GM23338 (cell line): ENCODE measurements at regions not wholly inside any gene's neighbourhood (a gene's known extent, or its start where the extent isn't known, plus 50 kb on each side); places are given as distances from the start of the nearest gene placed in this dataset.

ENCODE experiments used
- ATAC-seq: fragments of 200-7000 bp; cut with Tn5 transposase; 3 replicates; pipeline ENCODE4 v1.9.1; 2020
- DNase-seq: peaks from one replicate; pipeline ENCODE4 v3.0.0-alpha.2; 2015; ENCODE audit warnings: low spot score
- H2AFZ ChIP-seq: fragments of 200-600 bp; sonication (generic); 2 replicates; pipeline ENCODE4 v1.8.0; 2016; ENCODE audit warnings: antibody characterized with exemption, mild to moderate bottlenecking, moderate library complexity
- H3F3A ChIP-seq: fragments of 200-600 bp; sonication (generic); replicated peaks from 2 replicates; pipeline ENCODE4 v1.8.0; 2017; ENCODE audit warnings: antibody characterized with exemption, mixed run types, low read depth
- H3K27ac ChIP-seq: fragments of 200-600 bp; sonication (generic); 2 replicates; pipeline ENCODE4 v1.6.1; 2016; ENCODE audit warnings: low read depth
- H3K27me3 ChIP-seq: fragments of 200-600 bp; sonication (generic); 2 replicates; pipeline ENCODE4 v1.8.0; 2016; ENCODE audit warnings: mild to moderate bottlenecking, mixed run types, moderate library complexity; ENCODE audit not compliant: insufficient read depth
- H3K36me3 ChIP-seq: fragments of 200-600 bp; sonication (generic); 2 replicates; pipeline ENCODE4 v1.8.0; 2016; ENCODE audit warnings: mild to moderate bottlenecking; ENCODE audit not compliant: insufficient read depth
- H3K4me1 ChIP-seq: fragments of 200-600 bp; sonication (generic); 2 replicates; pipeline ENCODE4 v1.8.0; 2016; ENCODE audit warnings: mild to moderate bottlenecking, moderate library complexity; ENCODE audit not compliant: insufficient read depth
- H3K4me2 ChIP-seq: fragments of 200-600 bp; sonication (generic); 2 replicates; pipeline ENCODE4 v1.7.1; 2017; ENCODE audit warnings: mixed run types
- H3K4me3 ChIP-seq: fragments of 200-600 bp; sonication (generic); 2 replicates; pipeline ENCODE4 v1.6.1; 2016; ENCODE audit warnings: mixed run types
- H3K79me2 ChIP-seq: fragments of 200-600 bp; sonication (generic); replicated peaks from 2 replicates; pipeline ENCODE4 v1.8.0; 2017; ENCODE audit warnings: mild to moderate bottlenecking; ENCODE audit not compliant: insufficient read depth
- H3K9me2 ChIP-seq: fragments of 200-600 bp; sonication (generic); 2 replicates; pipeline ENCODE4 v1.8.0; 2017; ENCODE audit not compliant: insufficient read depth
- H4K20me1 ChIP-seq: fragments of 200-600 bp; sonication (generic); replicated peaks from 2 replicates; pipeline ENCODE4 v1.8.0; 2017; ENCODE audit warnings: mild to moderate bottlenecking; ENCODE audit not compliant: insufficient read depth
- H3K27ac Mint-ChIP-seq: 2 replicates; pipeline ENCODE4 v1.8.0; 2020; ENCODE audit warnings: inconsistent platforms, mild to moderate bottlenecking, moderate library complexity, mixed read lengths
- H3K27me3 Mint-ChIP-seq: 3 replicates; pipeline ENCODE4 v1.8.0; 2022; ENCODE audit warnings: low read depth, mild to moderate bottlenecking, moderate library complexity, mixed read lengths, inconsistent platforms; ENCODE audit not compliant: insufficient read depth, poor library complexity
- H3K36me3 Mint-ChIP-seq: 3 replicates; pipeline ENCODE4 v1.8.0; 2021; ENCODE audit warnings: low read depth, mild to moderate bottlenecking, inconsistent platforms, moderate library complexity, mixed read lengths
- H3K4me1 Mint-ChIP-seq: 3 replicates; pipeline ENCODE4 v1.8.0; 2020; ENCODE audit warnings: mild to moderate bottlenecking, inconsistent platforms, mixed read lengths
- H3K4me3 Mint-ChIP-seq: 3 replicates; pipeline ENCODE4 v1.8.0; 2021; ENCODE audit warnings: moderate library complexity, mild to moderate bottlenecking, inconsistent platforms, mixed read lengths
- H3K9me3 Mint-ChIP-seq: 3 replicates; pipeline ENCODE4 v1.8.0; 2020; ENCODE audit warnings: moderate library complexity, mild to moderate bottlenecking, inconsistent platforms, mixed read lengths
- CREB1 ChIP-seq: fragments of 250-450 bp; sonication (Bioruptor Pico); IDR thresholded peaks from 2 replicates; pipeline ENCODE4 v1.5.0; 2020; ENCODE audit warnings: low read depth, mild to moderate bottlenecking, moderate library complexity
- EZH2 ChIP-seq: fragments of 200-600 bp; sonication (generic); IDR thresholded peaks from one replicate; pipeline ENCODE4 v1.8.0; 2017; ENCODE audit warnings: antibody characterized with exemption, mild to moderate bottlenecking, low read depth; ENCODE audit not compliant: unreplicated experiment
- EZH2phosphoT487 ChIP-seq: fragments of 200-600 bp; sonication (generic); IDR thresholded peaks from one replicate; pipeline ENCODE4 v1.8.1; 2018; ENCODE audit warnings: antibody characterized with exemption; ENCODE audit not compliant: unreplicated experiment
- NANOG ChIP-seq: IDR thresholded peaks from 2 replicates; pipeline ENCODE4 v1.6.1; 2016; ENCODE audit warnings: antibody characterized with exemption, borderline replicate concordance
- POLR2AphosphoS5 ChIP-seq: IDR thresholded peaks from 2 replicates; pipeline ENCODE4 v1.6.1; 2016; ENCODE audit warnings: antibody characterized with exemption, low read depth
- STAT1 ChIP-seq: IDR thresholded peaks from one replicate; pipeline ENCODE4 v1.6.1; 2016; ENCODE audit warnings: antibody characterized with exemption; ENCODE audit not compliant: unreplicated experiment
- ZNF114 ChIP-seq: fragments of 250-450 bp; sonication (Bioruptor Pico); IDR thresholded peaks from 2 replicates; pipeline ENCODE4 v1.5.0; 2020; ENCODE audit warnings: mild to moderate bottlenecking, moderate library complexity
- ZNF331 ChIP-seq: fragments of 250-450 bp; sonication (Bioruptor Pico); IDR thresholded peaks from 2 replicates; pipeline ENCODE4 v1.5.0; 2020; ENCODE audit warnings: low read depth, mild to moderate bottlenecking, moderate library complexity
- TF ChIP-seq, protein P1 (sequence below), 2 experiments: fragments of 200-600 bp in 1 of 2; sonication (generic) in 1 of 2; conservative IDR thresholded peaks; 2 replicates each; pipeline versions ENCODE4 v1.5.1 to v1.6.1; 2016 to 2017; ENCODE audit warnings: antibody characterized with exemption in 2 of 2, low read depth in 2 of 2, mild to moderate bottlenecking in 2 of 2, moderate library complexity in 1 of 2
- TF ChIP-seq, protein P2 (sequence below): IDR thresholded peaks from 2 replicates; pipeline ENCODE4 v1.6.1; 2016; ENCODE audit warnings: antibody characterized with exemption
- TF ChIP-seq, protein P3 (sequence below): fragments of 250-450 bp; sonication (Bioruptor Pico); IDR thresholded peaks from 2 replicates; pipeline ENCODE4 v1.5.0; 2020; ENCODE audit warnings: mild to moderate bottlenecking, moderate library complexity

DNA sequence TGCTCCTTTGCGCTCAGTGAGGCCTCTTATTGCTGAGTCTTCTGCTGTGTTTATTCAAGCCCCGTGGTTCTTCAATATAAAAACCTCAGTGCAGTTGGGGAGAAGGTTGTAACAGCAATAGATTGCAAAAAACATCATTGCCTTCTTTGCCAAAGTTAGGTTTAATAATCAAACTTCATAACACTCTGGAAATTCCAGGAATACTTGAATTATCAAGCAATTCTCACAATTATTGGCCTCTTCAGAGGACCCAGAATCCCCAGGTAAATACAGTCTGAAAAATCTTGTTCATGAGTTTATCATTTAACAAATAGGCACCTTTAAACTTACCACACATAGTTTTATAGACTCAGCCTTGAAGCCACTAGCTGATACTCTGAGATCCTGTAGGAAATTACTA, 213.6 kb downstream of the OGFRL1 start (continued):
- TF ChIP-seq, protein P1, sequence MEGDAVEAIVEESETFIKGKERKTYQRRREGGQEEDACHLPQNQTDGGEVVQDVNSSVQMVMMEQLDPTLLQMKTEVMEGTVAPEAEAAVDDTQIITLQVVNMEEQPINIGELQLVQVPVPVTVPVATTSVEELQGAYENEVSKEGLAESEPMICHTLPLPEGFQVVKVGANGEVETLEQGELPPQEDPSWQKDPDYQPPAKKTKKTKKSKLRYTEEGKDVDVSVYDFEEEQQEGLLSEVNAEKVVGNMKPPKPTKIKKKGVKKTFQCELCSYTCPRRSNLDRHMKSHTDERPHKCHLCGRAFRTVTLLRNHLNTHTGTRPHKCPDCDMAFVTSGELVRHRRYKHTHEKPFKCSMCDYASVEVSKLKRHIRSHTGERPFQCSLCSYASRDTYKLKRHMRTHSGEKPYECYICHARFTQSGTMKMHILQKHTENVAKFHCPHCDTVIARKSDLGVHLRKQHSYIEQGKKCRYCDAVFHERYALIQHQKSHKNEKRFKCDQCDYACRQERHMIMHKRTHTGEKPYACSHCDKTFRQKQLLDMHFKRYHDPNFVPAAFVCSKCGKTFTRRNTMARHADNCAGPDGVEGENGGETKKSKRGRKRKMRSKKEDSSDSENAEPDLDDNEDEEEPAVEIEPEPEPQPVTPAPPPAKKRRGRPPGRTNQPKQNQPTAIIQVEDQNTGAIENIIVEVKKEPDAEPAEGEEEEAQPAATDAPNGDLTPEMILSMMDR (conservative IDR thresholded peaks at IDR 0.05; ENCODE audit: low read depth in 2 of 2): no peak
- TF ChIP-seq NANOG (no peak), POLR2AphosphoS5 (no peak), CREB1 (CRISPR knock-in tag) (no peak), ZNF114 (CRISPR knock-in tag) (no peak), ZNF331 (CRISPR knock-in tag) (no peak), STAT1 (no peak)
- TF ChIP-seq, protein P2, sequence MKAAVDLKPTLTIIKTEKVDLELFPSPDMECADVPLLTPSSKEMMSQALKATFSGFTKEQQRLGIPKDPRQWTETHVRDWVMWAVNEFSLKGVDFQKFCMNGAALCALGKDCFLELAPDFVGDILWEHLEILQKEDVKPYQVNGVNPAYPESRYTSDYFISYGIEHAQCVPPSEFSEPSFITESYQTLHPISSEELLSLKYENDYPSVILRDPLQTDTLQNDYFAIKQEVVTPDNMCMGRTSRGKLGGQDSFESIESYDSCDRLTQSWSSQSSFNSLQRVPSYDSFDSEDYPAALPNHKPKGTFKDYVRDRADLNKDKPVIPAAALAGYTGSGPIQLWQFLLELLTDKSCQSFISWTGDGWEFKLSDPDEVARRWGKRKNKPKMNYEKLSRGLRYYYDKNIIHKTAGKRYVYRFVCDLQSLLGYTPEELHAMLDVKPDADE: no peak

DNA sequence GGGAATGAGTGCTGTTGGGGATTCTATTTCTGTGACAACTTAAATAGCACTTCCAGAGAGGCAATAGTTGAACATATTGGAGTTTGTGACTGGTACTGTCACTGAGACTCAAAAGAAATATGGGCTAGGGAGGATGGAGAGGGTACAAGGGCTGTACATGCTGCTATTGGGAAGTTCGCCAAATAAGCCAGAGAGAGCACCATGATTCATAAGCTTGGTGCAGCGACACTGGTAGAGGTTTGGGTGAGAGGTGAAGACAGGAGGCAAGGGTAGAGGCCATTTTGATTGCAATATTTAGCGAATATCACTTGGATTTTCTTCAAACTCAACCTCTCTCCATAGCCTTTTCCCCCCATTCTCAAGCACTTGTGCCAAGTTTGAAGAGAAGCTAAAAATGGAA, 214.3 kb downstream of the OGFRL1 start:
- peaks cover 4% of the 10 kb centered on the region for H3K4me1 Mint-ChIP-seq
- TF ChIP-seq EZH2phosphoT487: no peak
- TF ChIP-seq, protein P1 (conservative IDR thresholded peaks at IDR 0.05; ENCODE audit: low read depth in 2 of 2): no peak
- TF ChIP-seq CREB1 (CRISPR knock-in tag): no peak
- TF ChIP-seq, protein P3, sequence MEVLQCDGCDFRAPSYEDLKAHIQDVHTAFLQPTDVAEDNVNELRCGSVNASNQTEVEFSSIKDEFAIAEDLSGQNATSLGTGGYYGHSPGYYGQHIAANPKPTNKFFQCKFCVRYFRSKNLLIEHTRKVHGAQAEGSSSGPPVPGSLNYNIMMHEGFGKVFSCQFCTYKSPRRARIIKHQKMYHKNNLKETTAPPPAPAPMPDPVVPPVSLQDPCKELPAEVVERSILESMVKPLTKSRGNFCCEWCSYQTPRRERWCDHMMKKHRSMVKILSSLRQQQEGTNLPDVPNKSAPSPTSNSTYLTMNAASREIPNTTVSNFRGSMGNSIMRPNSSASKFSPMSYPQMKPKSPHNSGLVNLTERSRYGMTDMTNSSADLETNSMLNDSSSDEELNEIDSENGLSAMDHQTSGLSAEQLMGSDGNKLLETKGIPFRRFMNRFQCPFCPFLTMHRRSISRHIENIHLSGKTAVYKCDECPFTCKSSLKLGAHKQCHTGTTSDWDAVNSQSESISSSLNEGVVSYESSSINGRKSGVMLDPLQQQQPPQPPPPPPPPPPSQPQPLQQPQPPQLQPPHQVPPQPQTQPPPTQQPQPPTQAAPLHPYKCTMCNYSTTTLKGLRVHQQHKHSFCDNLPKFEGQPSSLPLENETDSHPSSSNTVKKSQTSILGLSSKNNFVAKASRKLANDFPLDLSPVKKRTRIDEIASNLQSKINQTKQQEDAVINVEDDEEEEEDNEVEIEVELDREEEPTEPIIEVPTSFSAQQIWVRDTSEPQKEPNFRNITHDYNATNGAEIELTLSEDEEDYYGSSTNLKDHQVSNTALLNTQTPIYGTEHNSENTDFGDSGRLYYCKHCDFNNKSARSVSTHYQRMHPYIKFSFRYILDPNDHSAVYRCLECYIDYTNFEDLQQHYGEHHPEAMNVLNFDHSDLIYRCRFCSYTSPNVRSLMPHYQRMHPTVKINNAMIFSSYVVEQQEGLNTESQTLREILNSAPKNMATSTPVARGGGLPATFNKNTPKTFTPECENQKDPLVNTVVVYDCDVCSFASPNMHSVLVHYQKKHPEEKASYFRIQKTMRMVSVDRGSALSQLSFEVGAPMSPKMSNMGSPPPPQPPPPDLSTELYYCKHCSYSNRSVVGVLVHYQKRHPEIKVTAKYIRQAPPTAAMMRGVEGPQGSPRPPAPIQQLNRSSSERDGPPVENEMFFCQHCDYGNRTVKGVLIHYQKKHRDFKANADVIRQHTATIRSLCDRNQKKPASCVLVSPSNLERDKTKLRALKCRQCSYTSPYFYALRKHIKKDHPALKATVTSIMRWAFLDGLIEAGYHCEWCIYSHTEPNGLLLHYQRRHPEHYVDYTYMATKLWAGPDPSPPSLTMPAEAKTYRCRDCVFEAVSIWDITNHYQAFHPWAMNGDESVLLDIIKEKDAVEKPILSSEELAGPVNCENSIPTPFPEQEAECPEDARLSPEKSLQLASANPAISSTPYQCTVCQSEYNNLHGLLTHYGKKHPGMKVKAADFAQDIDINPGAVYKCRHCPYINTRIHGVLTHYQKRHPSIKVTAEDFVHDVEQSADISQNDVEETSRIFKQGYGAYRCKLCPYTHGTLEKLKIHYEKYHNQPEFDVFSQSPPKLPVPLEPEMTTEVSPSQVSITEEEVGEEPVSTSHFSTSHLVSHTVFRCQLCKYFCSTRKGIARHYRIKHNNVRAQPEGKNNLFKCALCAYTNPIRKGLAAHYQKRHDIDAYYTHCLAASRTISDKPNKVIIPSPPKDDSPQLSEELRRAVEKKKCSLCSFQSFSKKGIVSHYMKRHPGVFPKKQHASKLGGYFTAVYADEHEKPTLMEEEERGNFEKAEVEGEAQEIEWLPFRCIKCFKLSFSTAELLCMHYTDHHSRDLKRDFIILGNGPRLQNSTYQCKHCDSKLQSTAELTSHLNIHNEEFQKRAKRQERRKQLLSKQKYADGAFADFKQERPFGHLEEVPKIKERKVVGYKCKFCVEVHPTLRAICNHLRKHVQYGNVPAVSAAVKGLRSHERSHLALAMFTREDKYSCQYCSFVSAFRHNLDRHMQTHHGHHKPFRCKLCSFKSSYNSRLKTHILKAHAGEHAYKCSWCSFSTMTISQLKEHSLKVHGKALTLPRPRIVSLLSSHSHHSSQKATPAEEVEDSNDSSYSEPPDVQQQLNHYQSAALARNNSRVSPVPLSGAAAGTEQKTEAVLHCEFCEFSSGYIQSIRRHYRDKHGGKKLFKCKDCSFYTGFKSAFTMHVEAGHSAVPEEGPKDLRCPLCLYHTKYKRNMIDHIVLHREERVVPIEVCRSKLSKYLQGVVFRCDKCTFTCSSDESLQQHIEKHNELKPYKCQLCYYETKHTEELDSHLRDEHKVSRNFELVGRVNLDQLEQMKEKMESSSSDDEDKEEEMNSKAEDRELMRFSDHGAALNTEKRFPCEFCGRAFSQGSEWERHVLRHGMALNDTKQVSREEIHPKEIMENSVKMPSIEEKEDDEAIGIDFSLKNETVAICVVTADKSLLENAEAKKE: no peak
- TF ChIP-seq STAT1: no peak
- TF ChIP-seq POLR2AphosphoS5: no peak
- TF ChIP-seq, protein P2: no peak
- TF ChIP-seq ZNF114 (CRISPR knock-in tag): no peak
- TF ChIP-seq NANOG: no peak
- no peak for TF ChIP-seq EZH2

More for the DNA sequence above, 214.3 kb downstream of the OGFRL1 start:
- no peaks in the 10 kb centered on the region for H3K27me3 Mint-ChIP-seq
- Histone ChIP-seq H3K27ac (no peak overlapping the region), H3F3A (no peaks in the 10 kb centered on the region), H4K20me1 (no peaks in the 10 kb centered on the region), H3K4me2 (no peak overlapping the region), H3K79me2 (no peaks in the 10 kb centered on the region), H3K4me1 (no peaks in the 10 kb centered on the region), H3K27me3 (no peaks in the 10 kb centered on the region), H3K4me3 (no peak overlapping the region), H3K36me3 (no peaks in the 10 kb centered on the region), H2AFZ (no peak overlapping the region), H3K9me2 (no peaks in the 10 kb centered on the region; the same call in 1 of the 2 replicates)
- ATAC-seq (no peak), DNase-seq (no peak)
- H3K4me3 Mint-ChIP-seq: no peak overlapping the region
- no peaks in the 10 kb centered on the region for H3K9me3 Mint-ChIP-seq
- H3K36me3 Mint-ChIP-seq: no peaks in the 10 kb centered on the region
- no peak overlapping the region for H3K27ac Mint-ChIP-seq
